Hematopoietic multipotent progenitor cell treated with erythropoietin and hydrocortisone succinate and interleukin-3 and kit ligand, for 4 days (in vitro differentiated cells): ENCODE measurements at regions not wholly inside any gene's neighbourhood (a gene's known extent, or its start where the extent isn't known, plus 50 kb on each side); places are given as distances from the start of the nearest gene placed in this dataset.
"Not testable (repeated sequence)": the region's sequence is repeated elsewhere in the genome, so short reads cannot be mapped to it uniquely, and the experiment has no call there.

ENCODE experiments used
- DNase-seq: peaks from one replicate; pipeline ENCODE4 v3.0.0-alpha.2; 2015

- DNase-seq = not testable (repeated sequence)
Measured at GRCh38 chr19:23533441-23533840, 138.2 kb upstream of the ZNF91 start.

GRCh38 chr19:23531976-23532375, 136.7 kb upstream of the ZNF91 start:
- DNase-seq = no peak

GRCh38 chr19:23531231-23531790, 136.0 kb upstream of the ZNF91 start:
- DNase-seq = no peak

- no peak for DNase-seq
Measured at GRCh38 chr19:23528376-23528775, 133.1 kb upstream of the ZNF91 start.

GRCh38 chr19:23527797-23528196, 132.5 kb upstream of the ZNF91 start:
- no peak for DNase-seq

- no peak for DNase-seq
Measured at GRCh38 chr19:23526302-23526701, 131.0 kb upstream of the ZNF91 start.

GRCh38 chr19:23525276-23525852, 130.1 kb upstream of the ZNF91 start:
- DNase-seq = no peak

GRCh38 chr19:23523863-23524262, 128.6 kb upstream of the ZNF91 start:
- DNase-seq = no peak

GRCh38 chr19:23522431-23522830, 127.2 kb upstream of the ZNF91 start:
- DNase-seq = no peak

GRCh38 chr19:23521471-23521870, 126.2 kb upstream of the ZNF91 start:
- no peak for DNase-seq

GRCh38 chr19:23520441-23520840, 125.2 kb upstream of the ZNF91 start:
- no peak for DNase-seq

GRCh38 chr19:23519031-23519430, 123.8 kb upstream of the ZNF91 start:
- no peak for DNase-seq

- no peak for DNase-seq
Measured at GRCh38 chr19:23516266-23516665, 121.0 kb upstream of the ZNF91 start.

- DNase-seq = no peak
Measured at GRCh38 chr19:23515551-23515950, 120.3 kb upstream of the ZNF91 start.

- no peak for DNase-seq
Measured at GRCh38 chr19:23512151-23512925, 117.1 kb upstream of the ZNF91 start.

GRCh38 chr19:23509686-23510450, 114.6 kb upstream of the ZNF91 start:
- DNase-seq = no peak

GRCh38 chr19:23507446-23507845, 112.2 kb upstream of the ZNF91 start:
- DNase-seq = no peak

GRCh38 chr19:23505738-23506137, 110.5 kb upstream of the ZNF91 start:
- no peak for DNase-seq

GRCh38 chr19:23482829-23483228, 87.6 kb upstream of the ZNF91 start:
- DNase-seq = no peak

- no peak for DNase-seq
Measured at GRCh38 chr19:23481043-23481442, 85.8 kb upstream of the ZNF91 start.

- no peak for DNase-seq
Measured at GRCh38 chr19:23475477-23475876, 80.2 kb upstream of the ZNF91 start.

GRCh38 chr19:23474761-23475160, 79.5 kb upstream of the ZNF91 start:
- no peak for DNase-seq

GRCh38 chr19:23474172-23474571, 78.9 kb upstream of the ZNF91 start:
- no peak for DNase-seq
